ENCODE measurements at regions not wholly inside any gene's neighbourhood (a gene's known extent, or its start where the extent isn't known, plus 50 kb on each side); places are given as distances from the start of the nearest gene placed in this dataset.

DNA sequence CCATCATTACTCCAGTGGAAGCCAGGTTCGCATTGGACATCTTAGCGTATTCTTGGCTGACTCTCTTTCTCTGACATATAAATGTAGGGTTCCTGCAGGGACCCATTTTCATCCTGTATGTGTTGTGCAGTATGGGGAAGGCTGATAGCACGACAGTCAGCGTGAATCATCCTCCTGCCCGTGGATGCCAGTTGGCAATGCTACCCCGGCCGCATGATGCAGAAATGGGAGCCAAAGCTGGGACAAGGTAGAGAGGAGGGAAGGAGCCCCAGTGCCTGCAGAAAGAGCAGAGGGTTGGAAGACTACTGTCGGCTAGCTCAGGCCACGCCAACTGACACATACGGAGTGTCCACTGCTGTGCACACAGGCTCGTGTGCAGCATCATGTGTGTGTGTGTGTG is 251.6 kb downstream of the SKAP2 start:
- DNase-seq = no peak

GRCh38 chr7:26614503-26614902 is 249.9 kb downstream of the SKAP2 start:
- no peak for DNase-seq

GRCh38 chr7:26616235-26616634 is 248.2 kb downstream of the SKAP2 start:
- no peak for DNase-seq

DNA sequence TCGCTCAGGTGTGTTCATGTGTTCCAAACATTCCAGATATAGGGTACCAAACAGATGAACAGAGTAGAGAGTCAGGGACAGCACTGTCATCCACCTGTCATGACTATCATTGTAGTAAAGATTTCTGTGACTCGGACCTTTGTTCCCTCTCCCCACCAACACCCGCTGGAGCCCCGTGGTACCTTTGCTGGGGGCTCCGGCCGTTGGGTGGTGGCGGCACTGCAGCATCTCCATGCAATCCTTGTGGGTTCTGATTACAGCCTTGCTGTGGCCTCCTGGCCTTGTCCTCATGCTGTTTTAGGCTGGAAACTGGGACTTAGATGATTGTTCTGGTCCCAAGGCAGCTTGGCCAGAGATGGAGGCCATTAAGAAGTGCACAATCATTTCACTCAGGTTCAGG is 247.3 kb downstream of the SKAP2 start:
- DNase-seq = no peak

Data from NCI-H2029 treated with DMSO at 0.1 percent for 48 hours (cell line).